ENCODE measurements at regions not wholly inside any gene's neighbourhood (a gene's known extent, or its start where the extent isn't known, plus 50 kb on each side); places are given as distances from the start of the nearest gene placed in this dataset.

GRCh38 chr6:132952986-132953385 is 138.6 kb downstream of the RPS12 start:
- TF ChIP-seq EZH2 (IDR thresholded peaks at IDR 0.05; ENCODE audit: borderline replicate concordance, insufficient read depth, low read depth, low read length, poor library complexity, severe bottlenecking) (no peak), CTCF (IDR thresholded peaks at IDR 0.05) (no peak)
